Lower lobe of right lung (tissue), 2 donors: ENCODE measurements at regions not wholly inside any gene's neighbourhood (a gene's known extent, or its start where the extent isn't known, plus 50 kb on each side); places are given as distances from the start of the nearest gene placed in this dataset.

Source experiments
- ATAC-seq, 2 donors: fragments of 200-7000 bp; cut with Tn5 transposase; one replicate each; pipeline ENCODE4 v1.9.1; 2020 to 2022; ENCODE audit warnings: mild to moderate bottlenecking in 2 of 2, moderate library complexity in 2 of 2
- DNase-seq: peaks from one replicate; pipeline ENCODE4 v3.0.0-alpha.2; 2020
- H3K27ac ChIP-seq: fragments of 200-600 bp; one replicate; pipeline ENCODE4 v1.8.0; 2022
- H3K27me3 ChIP-seq: fragments of 200-600 bp; one replicate; pipeline ENCODE4 v1.8.0; 2022; ENCODE audit warnings: low read depth
- H3K36me3 ChIP-seq: fragments of 200-600 bp; one replicate; pipeline ENCODE4 v1.8.0; 2022; ENCODE audit warnings: mild to moderate bottlenecking
- H3K4me1 ChIP-seq: fragments of 200-600 bp; one replicate; pipeline ENCODE4 v1.8.0; 2022
- H3K4me3 ChIP-seq: fragments of 200-600 bp; one replicate; pipeline ENCODE4 v1.8.0; 2022; ENCODE audit warnings: mild to moderate bottlenecking
- H3K9me3 ChIP-seq: fragments of 200-600 bp; one replicate; pipeline ENCODE4 v1.8.0; 2022
- intact Hi-C: fragments of 100-400 bp; cut with DNase I; formaldehyde crosslinking; loops from one replicate; pipeline ENCODE4 v1.11.0; 2022
- TF ChIP-seq, protein P1 (sequence below): fragments of 200-600 bp; IDR thresholded peaks from one replicate; pipeline ENCODE4 v1.8.0; 2022; ENCODE audit warnings: antibody characterized with exemption, mild to moderate bottlenecking
- donor health status: DM: no; HTN: yes; CAD: no; lungs with severe emphysema.

DNA sequence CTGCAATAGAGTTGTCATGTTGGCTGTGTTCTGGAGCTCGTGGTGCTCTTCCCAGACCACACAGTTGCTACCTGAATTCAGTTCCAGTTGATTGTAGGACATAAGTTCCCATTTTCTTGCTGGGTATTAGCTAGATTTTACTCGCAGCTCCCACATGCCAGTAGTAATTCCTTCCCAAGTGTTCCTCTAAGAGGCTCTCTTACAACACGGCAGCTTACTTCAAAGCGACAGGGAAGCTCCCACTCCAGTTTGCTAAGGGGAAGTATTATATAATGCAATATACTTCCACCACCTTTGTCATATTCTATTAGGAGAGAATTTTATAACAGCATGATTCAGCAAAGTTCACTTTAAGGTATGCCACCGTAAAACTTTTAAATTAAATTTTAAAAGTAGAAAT is 623.0 kb downstream of the SLCO4C1 start:
- Histone ChIP-seq H3K9me3 (no peaks in the 10 kb centered on the region), H3K4me1 (no peaks in the 10 kb centered on the region), H3K27ac (no peak overlapping the region), H3K27me3 (no peaks in the 10 kb centered on the region), H3K36me3 (no peaks in the 10 kb centered on the region), H3K4me3 (no peak overlapping the region)
- DNase-seq: no peak
- peak; percentile 36 to 47 for ATAC-seq
- intact Hi-C loops: no loop called here
- TF ChIP-seq, protein P1, sequence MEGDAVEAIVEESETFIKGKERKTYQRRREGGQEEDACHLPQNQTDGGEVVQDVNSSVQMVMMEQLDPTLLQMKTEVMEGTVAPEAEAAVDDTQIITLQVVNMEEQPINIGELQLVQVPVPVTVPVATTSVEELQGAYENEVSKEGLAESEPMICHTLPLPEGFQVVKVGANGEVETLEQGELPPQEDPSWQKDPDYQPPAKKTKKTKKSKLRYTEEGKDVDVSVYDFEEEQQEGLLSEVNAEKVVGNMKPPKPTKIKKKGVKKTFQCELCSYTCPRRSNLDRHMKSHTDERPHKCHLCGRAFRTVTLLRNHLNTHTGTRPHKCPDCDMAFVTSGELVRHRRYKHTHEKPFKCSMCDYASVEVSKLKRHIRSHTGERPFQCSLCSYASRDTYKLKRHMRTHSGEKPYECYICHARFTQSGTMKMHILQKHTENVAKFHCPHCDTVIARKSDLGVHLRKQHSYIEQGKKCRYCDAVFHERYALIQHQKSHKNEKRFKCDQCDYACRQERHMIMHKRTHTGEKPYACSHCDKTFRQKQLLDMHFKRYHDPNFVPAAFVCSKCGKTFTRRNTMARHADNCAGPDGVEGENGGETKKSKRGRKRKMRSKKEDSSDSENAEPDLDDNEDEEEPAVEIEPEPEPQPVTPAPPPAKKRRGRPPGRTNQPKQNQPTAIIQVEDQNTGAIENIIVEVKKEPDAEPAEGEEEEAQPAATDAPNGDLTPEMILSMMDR: no peak

DNA sequence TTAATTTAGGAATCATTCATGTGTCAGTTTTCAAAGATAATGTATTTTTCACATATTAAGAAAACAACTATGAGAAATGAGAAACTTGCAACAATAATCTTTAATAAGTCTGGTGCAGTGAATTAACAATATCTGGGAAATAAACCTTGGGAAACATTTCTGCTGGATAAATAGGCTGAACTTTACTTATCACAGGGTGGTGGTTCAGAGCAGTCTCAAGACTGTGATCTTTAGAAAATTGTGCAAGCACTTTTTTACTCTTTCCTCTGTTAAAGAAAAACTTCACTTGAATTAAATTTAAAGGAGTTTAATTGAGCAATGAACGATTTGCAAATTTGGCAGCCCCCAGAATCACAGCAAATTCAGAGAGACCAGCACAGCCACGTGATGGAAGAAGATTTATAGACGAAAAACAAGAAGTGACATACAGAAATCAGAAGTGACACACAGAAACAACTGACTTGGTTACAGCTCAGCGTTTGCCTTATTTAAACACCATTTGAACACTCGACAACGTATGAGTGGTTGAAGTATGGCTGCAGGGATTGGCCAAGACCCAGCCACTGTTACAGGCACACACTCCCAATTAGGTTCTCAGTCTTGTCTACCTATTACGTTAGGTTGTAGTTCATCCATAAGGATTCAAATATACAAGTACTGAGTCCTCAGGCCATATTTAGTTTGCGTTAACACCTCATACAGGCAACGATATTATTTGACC is 631.9 kb downstream of the SLCO4C1 start:
- DNase-seq (no peak), ATAC-seq (peak; percentile 51 to 81)
- peak overlapping the region; percentile 3 for H3K4me3 ChIP-seq

DNA sequence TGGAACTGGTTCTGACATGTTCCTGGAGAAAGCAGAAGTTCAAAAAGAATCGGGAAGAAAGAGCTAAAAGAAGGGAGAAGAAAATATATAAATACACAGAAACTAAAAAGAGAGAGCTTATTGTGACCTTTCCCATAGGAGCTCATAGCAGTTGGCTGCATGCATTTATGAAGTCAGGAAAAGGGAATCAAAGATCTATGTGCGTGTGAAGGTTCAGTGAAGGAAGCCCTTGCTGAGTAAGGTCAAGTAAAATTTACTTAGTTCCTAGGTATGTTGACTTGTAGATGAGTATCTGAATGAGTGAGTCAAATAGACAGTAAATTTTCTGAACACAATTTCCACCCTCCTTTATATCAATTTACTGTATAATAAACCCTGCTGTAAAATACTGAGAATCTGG is 632.5 kb downstream of the SLCO4C1 start:
- no peaks in the 10 kb centered on the region for H3K36me3 ChIP-seq
- no peak overlapping the region for H3K4me3 ChIP-seq
- DNase-seq (no peak), ATAC-seq (peak in 1 of 2 donors; percentile 46)
- intact Hi-C loops: no loop called here
- no peaks in the 10 kb centered on the region for H3K9me3 ChIP-seq
- no peaks in the 10 kb centered on the region for H3K27me3 ChIP-seq
- TF ChIP-seq, protein P1: no peak
- H3K4me1 ChIP-seq: no peaks in the 10 kb centered on the region
- H3K27ac ChIP-seq: no peak overlapping the region

More for the DNA sequence above, 631.9 kb downstream of the SLCO4C1 start:
- no peak overlapping the region for H3K27ac ChIP-seq
- H3K27me3 ChIP-seq: no peaks in the 10 kb centered on the region
- intact Hi-C loops: no loop called here
- H3K36me3 ChIP-seq: no peaks in the 10 kb centered on the region
- no peaks in the 10 kb centered on the region for H3K4me1 ChIP-seq
- TF ChIP-seq, protein P1: no peak
- no peaks in the 10 kb centered on the region for H3K9me3 ChIP-seq

DNA sequence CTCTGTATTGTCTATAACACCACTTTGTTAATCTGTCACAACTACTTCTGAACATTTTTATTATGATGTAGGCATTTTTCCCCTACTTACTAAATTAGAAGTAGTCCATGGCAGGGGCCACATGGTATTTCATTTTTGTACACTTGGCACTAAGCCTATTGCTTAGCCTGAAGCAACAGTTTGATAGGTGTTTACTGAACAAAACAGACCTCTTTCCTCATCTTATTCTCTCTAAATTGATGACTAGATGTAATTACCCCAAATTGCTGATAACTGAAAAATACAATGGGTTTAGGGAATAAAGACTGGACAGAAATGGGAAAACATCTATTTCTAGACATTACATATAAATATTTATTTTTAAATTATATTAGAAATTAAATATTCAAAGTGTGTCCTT is 633.8 kb downstream of the SLCO4C1 start:
- Histone ChIP-seq H3K4me1 (no peaks in the 10 kb centered on the region), H3K27ac (no peak overlapping the region), H3K27me3 (no peaks in the 10 kb centered on the region), H3K36me3 (no peaks in the 10 kb centered on the region), H3K4me3 (no peak overlapping the region), H3K9me3 (no peaks in the 10 kb centered on the region)
- ATAC-seq: no peak
- intact Hi-C loops: no loop called here
- TF ChIP-seq, protein P1: no peak
- no peak for DNase-seq

DNA sequence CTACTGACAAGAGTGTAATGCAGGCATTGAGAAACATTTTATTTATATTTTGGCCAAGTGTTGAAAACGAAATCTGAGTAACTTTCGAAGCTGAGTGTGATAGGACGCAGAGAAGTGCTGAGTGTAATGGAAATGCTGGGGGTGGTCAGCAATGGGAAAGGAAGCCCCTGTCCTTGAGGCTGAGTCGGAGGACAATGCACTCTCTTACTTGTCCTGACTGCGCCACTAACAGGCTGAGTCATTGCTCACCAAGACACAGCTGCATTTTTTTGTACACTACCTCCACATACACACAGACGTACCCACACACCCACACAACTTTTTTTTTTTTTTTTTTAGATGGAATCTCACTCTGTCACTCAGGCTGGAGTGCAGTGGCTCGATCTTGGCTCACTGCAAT is 637.7 kb downstream of the SLCO4C1 start:
- DNase-seq: no peak
- H3K4me1 ChIP-seq: no peaks in the 10 kb centered on the region
- no peak overlapping the region for H3K27ac ChIP-seq
- ATAC-seq: no peak
- TF ChIP-seq, protein P1: no peak
- H3K9me3 ChIP-seq: no peaks in the 10 kb centered on the region
- H3K36me3 ChIP-seq: no peaks in the 10 kb centered on the region
- no peak overlapping the region for H3K4me3 ChIP-seq
- H3K27me3 ChIP-seq: no peaks in the 10 kb centered on the region
- intact Hi-C loops: no loop called here
